Fibroblast of skin of back (primary cell): ENCODE measurements at regions not wholly inside any gene's neighbourhood (a gene's known extent, or its start where the extent isn't known, plus 50 kb on each side); places are given as distances from the start of the nearest gene placed in this dataset.

ENCODE experiments used
- DNase-seq: peaks from one replicate; pipeline ENCODE4 v3.0.0-alpha.2; 2013

DNA sequence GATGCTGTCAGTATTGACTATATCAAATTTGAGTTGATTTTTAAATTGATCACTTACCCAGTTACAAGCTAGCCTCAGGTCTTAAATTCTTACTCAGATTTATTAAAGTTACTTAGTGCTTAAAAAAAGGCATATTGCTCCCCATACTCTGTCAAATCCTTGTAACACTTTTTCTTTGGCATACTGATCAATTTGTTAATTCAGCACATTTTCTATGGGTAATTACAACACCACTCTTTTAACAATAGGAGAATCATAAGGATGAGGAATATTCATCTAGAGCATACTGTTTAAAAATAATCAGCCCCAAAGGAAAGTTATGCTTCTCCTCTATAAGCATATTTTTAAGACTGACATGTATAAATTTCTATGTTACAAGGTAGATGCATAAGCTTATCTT, 482.5 kb downstream of the PABPC4L start:
- no peak for DNase-seq

DNA sequence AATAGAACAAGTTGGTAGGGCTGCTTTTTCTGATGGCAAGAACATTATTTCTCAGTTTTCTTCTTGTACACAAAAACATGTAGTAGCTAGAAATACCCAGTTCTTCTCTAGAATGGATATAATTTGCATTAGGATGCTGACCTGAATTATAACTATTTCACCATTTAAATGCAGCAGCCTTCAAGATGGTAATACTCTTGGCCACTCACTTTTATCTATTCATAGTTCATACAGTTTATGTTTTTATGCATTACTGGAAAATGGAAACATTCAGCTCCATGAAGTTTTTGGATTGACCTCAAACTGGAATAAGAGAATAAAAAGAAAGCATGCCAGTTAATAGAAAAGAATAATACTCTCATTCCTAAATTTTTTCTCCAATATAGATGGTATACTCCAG, 487.4 kb downstream of the PABPC4L start:
- DNase-seq = no peak

DNA sequence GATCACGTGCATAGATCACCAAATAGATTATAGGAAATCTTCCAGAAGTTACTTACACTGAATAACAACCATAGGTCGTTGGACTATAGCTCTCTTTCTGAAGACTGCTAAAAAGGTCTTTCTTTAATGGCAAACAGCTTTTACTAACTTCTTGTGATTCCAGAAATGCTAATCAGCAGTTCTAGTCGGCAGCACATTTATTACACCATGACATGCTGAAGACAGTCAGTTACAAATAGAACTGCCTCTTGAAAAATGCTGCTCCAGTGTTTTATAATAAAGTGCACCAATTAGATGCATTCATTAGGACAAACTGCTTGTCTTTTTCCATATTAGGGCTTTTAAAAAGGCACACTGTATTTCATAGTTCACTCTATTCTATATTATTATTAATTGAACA, 488.2 kb downstream of the PABPC4L start:
- DNase-seq = no peak

DNA sequence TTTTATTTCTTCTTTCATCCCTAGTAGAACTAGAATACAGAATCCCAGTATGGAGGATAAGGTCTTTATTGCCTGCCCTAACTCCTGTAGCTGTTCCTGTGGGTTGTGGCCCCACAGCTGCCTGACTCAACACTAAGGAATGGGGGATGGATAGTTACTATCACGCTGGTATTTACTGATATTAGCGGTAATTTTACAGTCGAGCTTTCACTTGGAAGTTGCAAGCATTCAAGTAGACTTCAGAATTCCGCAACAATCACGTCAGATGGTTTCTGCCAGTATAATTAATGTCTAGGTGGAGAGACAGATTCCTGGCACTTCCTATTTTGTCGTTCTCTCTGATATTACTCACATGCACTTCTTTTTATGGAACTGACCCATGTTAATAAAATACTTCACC, 489.8 kb downstream of the PABPC4L start:
- DNase-seq = peak; percentile 1

DNA sequence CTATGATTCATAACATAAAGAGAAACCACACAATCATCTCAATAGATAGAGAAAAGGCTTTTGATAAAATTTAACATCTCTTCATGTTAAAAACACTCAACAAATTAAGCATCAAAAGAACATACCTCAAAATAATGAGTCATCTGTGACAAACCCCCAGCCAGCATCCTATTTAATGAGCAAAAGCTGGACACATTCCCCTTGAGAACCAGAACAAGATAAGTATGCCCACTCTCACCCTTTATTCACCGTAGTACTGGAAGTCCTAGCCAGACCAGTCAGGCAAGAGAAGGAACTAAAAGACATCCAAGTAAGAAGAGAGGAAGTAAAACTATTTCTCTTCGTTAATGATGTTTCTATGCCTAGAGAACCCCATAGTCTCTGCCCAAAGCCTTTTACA, 507.2 kb downstream of the PABPC4L start:
- peak; percentile 1 for DNase-seq

DNA sequence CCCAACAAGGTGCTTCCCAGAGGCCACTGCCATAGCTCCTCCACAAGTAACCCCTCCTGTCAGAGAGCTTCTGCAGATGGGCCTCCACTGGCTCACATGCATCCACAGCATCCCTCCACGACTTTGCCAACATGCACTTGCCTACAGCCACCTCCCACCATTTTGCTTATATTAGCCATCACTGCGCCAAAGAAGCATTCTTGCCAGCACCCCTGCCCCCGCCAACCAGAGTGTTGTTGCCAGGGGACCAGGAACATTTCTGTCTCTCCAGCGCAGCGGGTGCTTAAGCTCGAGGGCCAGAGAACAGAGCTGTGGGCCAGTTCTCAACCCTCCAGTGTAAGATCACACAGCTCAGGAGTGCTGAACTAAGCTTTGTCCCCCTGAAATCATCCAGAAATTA, 517.6 kb downstream of the PABPC4L start:
- no peak for DNase-seq

DNA sequence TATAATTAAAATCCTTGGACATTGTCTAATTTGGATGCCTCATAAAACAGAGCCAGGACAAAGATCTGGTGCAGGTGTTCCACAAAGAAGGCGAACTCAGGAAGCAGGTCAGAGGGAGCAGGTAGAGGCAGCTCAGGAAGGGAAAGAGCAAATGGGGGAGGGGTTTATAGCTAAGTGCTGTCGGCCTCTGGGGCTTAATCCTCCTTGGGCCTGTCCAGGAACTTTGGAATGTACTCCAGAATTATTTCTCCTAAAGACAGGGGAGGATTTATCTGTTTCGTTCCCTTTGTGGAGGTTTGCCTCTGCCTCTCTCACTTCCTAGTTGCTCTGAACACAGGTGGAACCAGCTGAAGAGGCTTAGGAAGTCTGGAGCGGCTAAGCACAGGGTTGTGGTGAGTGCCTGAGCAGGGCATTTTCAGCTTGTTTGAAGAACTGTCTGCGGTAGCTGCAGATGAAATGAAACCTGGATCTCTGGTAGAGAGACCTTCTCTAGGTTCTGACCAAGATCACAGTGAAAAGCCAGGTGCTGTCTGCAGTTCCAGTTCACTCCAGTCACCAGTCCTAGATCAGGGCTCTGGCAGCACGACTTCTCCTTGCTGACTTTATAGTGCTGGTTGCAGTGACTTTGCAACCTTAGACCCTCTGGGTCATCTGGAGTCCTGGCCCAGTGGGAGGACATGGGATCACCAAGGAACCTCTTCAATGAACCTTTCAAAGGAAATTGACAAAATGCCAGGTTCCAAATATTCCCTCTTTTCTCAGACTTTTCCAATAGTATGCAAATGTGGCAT, 519.2 kb downstream of the PCDH10 start:
- DNase-seq = no peak

DNA sequence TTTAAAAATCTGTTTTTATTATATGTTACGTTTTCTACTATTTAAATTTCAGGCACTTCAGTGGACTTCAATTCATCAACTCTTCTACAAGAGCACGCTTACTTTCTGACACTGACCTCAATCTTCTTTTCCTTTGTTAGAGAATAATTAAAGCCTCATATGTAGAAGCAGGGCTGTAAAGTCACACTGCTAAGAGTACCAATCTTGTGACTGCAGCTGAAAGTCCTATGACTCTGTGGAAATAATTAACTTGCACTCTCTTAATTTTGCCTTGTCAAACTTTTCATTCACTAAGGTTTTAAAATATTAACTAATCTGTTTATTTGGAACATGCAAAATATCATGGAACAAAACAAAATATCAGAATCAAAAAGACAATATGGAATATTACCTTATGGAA, 498.1 kb downstream of the PCDH10 start:
- DNase-seq = no peak

DNA sequence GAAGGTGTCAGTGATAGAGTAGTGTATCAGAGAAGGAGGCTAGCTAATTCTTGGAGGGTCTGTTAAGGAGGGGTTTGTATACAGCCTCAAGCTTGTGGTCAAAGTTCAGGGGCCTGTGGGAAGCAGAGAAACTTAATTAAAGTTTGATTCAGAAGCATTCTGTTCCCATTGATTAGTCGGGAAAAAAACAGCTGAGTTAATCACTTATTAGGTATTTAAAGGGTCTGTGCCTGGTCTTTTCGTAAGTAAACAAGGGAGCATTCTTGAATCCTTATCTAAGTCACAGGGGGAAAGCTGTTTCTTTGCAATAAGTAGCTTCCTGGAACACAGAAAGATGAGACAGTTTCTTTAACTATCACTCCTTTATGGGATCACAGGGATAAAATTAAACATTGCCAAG, 492.1 kb downstream of the PCDH10 start:
- DNase-seq = no peak

DNA sequence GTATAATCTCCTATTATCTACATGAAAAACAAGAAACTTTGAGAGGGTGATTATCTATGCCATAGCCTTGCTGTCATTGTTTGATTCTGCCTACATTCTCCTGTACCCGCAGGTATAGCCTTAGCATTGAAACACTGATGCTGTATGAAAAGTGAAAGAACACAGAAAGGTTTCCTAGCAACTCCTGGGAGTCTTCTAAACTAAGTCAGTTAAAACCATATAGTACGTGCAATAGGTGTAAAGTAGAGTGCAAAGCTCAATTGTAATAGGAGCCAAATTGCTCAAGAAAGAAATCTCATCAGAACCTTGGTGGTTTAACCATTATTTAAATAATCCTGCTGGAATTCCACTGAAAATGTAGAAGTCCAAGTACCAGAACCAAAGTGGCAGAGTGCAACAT, 489.7 kb downstream of the PCDH10 start:
- DNase-seq = no peak

DNA sequence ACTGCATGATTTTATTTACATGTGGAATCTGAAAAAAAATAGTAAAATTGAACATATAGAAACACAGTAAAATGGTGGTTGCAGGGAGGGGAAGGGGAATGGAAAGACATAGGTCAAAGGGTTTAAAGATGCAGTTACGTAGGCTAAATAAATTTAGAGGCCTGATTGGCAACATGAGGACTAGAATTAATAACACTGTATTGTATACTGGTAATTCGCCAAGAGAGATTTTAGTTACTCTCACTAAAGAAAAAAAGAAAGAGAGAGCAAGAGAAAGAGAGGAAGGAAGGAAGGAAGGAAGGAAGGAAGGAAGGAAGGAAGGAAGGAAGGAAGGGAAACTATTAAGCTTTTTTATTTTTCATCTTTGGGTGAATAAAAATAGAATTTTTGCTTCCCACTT, 488.1 kb downstream of the PCDH10 start:
- DNase-seq = no peak

DNA sequence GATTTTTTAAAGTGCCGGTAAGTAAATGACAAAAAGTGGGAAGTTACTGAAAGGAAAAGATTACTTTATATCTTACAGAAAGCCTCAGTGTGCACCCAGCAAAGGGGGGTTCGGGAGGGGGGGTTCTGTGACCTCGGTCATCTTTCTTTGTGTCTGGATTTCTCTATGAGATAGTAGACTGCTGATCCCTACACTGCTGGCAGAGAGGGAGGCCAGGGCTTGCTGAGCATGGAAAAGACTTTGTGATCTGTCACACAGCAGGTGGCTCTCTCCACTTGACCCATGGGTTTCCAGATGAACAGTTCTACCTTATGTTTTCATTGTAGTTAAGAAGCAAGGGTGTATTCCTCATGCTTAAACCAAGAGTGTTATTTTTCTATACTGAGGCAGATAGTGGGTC, 475.6 kb downstream of the PCDH10 start:
- no peak for DNase-seq

DNA sequence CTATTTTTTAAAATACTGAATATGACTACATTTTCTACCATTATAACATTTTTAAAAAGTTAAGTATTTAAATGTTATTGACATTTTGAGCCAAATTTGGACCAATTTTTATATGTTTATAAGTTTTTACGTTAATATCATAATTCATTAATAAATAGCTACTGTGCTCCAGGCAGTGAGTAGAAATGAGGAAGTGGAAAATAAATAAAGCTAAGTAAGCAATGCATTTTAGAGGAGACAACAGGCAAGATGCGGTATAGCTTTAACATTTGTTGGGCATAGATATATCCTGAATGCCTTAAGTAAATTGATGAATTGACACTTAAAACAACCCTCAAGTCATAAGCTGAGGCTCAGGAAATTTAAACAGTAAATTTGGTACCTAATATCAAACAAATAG, 474.8 kb downstream of the PCDH10 start:
- no peak for DNase-seq

DNA sequence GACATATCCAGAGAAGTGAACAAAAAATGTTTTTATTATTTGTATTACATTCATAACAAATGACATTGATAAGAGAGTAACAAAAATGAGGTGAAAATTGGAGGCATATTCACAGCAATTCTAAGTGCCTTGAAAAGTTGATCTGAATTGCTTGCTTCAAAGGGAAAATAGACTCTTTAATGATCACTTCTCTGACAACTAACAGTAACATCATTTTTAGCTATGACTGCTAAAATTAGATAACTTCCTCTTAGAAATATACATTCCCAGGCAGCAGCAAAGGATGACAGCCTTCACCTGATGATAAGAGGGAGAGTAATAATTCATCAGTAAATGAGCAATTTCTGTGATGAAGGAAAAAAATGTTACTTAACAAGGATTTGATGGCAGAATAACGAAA, 472.5 kb downstream of the PCDH10 start:
- DNase-seq = no peak

DNA sequence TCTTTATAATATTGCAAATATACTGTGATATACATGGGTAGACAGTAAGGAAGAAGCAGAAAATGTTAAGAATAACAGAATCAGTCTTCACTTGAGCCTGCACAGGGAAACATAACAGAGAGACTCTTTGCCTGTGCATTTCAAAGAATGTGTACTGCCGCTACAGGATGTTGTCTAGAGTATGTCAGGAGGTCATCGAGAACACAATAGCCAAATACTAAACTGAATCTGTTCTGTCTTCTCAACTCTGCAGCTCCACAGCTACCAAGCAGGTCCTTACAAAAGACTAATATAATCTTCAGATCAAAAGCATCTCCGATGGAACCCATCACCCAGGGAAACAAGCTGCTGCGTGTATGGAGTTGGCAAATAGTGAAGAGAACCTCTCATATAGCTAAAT, 471.5 kb downstream of the PCDH10 start:
- no peak for DNase-seq

DNA sequence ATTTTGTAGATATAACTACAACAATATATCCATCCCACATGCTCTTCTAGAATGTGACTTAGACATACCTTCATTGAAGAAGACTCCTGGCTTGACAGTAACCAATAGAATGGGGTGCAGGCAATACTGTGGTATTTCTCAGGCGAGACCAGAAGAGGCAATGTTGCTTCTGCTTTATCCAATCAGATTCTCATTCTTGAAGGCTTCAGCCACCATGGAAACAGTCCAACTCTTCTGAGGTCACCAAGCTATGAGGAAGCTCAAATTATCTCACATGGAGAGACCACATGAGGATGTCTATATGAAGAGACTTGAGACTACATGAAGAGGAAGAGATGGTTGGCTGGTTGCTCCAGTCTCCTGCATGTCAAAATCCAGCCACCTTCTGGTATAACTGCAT, 469.9 kb downstream of the PCDH10 start:
- peak; percentile 24 for DNase-seq

DNA sequence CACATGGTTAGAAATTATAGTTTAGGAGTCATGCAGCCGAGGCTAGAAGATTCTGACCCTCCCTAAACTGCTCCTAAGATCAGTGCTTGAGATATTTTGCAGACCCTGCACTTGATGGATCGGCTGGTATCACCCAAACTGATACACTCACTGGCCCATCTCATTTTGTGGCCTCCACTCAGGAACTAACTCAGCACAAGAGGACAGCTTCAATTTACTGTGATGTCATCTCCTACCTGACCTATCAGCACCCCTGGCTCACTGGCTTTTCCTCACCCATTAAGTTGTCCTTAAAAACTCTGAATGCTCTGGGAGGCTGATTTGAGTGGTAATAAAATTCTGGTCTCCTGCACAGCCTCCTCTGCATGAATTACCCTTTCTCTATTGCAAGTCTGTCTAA, 450.9 kb downstream of the PCDH10 start:
- no peak for DNase-seq

DNA sequence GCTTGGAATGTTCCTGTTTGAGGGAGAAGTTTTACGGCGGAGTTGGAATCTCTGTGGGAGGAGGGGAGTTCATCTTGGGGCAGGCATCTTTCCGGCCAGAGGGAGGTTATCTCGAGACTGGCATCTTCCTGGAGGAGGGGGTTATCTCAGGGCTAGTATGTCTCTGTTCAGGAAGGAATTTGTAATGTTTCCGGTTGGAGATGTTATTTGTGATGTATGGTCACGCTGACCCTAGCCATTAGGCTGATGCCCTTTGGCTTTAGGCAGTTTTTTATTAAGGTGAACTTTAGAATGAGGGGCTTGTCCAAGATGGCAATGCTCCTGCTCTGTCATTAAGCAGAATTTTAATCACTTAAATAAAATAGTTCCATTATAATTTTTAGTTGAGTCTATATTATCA, 449.7 kb downstream of the PCDH10 start:
- no peak for DNase-seq

DNA sequence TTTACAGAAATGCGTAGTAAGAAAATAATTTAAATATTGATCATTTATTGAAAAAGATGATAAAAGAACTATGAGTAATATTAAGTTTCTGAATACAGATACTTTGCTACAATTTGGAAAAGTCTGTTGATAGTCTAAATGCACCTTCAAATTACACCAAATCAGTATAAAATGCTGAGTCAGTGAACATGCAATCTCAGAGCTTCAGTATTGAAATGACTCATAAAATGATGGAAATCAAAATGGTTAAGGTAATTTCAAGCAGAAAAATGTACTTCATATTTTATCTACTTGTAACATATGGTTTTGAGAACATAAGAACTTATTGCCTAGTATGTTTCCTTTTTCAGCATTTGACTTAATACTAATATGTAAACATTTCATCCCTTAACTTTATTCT, 448.2 kb downstream of the PCDH10 start:
- no peak for DNase-seq

DNA sequence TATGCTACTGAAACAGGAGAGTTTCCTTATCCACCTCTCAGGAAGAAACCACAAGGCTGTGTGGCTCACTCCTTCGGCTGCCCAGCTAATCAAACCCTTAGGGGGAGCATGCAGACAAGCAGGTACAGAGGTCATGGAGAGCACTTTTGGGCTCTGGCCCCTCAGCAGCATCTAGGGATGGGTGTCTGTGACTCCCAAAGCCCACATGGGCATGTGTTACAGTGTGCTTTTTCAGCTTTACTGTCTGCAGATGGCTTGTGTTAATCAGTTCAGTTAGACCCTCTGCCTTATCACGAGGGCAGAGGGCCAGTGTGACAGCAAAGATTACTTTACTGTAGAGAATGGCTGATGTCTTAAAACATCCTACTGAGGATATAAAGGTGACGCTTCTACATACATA, 447.4 kb downstream of the PCDH10 start:
- no peak for DNase-seq

DNA sequence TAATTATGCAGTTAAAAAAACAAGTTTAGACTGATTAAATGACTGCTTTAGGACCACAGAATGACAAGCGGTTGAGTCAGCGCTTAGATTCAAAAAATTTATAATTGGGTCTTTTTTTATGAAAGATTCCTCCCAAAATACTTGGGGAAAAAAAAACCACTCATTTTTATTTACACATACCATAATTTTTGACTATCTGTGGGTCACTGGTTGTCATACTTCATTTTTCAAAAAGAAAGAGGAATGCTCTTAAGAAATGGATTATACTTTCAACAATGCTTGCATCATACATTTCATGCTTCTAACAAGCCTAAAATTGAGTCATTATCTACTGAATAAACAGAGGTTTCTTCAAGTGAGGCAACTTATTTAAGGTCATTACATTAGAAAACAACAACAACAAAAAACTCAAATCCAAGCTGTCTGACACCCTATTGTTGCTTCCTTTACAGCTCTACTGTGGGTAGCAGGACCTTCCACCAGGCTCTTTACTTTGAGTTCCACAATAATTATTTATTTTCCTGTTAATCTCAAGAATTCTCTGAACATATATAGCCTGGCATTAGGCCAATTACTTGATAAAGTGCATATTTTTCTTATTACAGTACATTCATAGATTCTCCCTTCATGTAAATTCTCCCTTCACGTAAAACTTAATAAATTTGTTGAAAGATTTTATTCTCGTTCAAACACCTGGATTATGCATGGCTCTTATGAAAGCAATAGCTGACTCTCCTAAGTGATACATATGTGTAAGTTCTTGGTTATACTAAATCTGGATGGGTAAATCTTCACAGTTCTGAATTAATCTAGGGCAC, 445.5 kb downstream of the PCDH10 start:
- DNase-seq = peak; percentile 53

DNA sequence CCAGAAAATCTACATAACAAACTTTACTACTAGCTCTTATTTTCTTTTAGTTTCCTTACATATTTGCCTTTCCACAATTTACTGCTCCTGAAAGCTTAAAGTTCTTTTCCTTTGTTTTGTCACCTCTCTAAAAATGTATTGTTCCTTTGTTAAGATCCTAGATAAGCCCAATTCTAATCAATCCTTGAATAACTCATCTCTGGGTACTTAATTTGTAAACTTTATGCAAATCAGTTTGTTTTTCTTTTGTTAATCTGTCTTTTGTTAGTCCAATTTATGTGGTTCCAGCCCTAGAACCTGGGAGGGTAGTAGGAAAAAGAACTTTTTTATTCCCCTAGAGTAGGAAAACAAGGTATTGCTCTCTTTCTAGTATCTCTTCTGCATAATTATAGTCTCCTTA, 444.7 kb downstream of the PCDH10 start:
- DNase-seq = no peak

DNA sequence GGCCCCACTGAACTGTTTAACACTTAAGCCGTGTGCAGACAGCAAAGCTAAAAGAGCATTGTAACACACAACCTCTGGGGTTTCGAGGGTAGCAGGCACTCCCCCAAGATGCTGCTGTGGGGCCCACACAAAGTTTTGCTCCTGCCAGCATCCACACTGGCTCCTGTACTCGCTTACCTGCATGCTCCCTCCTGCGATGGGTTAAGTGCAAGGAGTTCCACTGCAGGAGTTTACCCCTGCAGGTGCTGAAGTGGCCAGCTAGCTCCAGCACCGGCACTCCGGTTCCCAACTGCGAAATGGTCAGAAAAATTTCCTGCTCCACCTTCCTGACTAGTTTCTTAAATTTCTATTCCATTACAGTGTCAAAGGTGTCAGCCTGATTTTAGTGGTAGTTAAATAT, 443.5 kb downstream of the PCDH10 start:
- DNase-seq = no peak

DNA sequence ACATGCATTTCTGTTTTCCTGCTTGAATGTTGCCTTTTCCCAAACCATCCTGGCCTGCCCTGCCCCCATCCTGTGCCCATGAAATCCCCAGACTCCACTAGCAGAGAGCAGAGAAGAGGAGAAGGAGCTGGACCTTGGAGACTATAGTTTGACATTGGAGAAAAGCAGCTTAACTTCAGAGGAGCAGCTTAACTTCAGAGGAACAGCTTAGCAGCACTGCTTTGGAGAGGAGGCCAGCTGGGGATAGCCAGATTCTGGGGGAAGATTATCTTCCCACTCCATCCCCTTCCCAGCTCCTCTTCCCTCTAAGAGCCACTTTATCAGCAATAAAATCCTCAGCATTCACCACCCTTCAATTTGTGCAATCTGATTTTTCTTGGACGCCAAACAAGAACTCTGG, 443.0 kb downstream of the PCDH10 start:
- DNase-seq = no peak
